Fibroblast of the conjunctiva (primary cell): ENCODE measurements at regions not wholly inside any gene's neighbourhood (a gene's known extent, or its start where the extent isn't known, plus 50 kb on each side); places are given as distances from the start of the nearest gene placed in this dataset.

Experiments
- DNase-seq: peaks from one replicate; pipeline ENCODE4 v3.0.0-alpha.2; 2010; ENCODE audit warnings: low read depth

DNA sequence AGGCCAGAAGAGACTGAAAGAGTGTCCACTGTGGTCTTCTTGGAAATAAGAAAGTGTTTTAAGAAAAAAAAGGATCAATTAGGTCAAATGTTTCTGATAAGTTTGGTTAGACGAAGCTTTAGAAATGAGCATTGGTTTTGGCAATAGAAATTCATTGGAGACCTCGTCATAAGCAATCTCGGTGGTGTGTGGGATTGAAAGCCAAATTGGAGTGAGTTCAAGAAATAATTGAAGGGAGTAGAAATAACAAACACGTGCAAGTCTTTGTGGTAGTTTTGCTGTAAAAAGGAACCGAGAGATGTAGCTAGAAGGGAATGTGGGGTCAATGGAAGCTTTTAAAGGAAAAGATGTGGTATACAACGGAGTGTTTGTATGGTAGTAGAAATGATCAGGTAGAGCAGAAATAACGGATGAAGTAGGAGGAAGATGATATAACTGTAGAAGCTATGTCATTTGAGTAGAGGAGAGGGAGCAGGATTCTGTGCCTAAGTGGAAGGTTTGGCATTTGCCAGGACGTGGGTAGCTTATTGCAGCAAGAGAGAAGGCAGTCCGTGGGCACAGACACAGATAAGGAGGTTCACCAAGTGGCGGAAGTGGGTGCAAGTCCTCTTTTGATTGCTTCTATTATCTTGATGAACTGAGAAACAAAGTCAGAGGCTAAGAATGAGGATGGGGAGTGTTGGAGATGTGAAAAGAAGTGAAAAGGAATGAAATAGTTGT lies 146.2 kb downstream of the DACT1 start:
- no peak for DNase-seq

DNA sequence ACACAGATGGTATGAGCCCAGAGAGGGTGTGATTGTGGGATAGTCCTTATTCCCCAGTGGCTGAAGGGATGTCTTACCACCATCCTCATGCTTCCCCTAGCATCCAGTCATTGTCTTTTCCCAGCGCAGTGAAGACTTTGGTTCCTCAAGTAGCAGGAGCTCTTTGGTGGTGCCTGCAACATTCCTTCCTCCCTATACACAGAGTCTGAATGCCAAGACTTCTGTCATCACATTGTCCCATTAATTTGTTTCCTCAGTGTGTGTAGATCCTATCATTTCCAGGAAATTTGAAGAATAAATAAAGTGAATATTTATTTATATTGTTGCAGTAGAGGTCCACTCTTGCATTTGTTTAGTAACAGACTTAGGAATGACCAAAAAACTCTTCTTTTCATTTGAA lies 147.2 kb downstream of the DACT1 start:
- no peak for DNase-seq

DNA sequence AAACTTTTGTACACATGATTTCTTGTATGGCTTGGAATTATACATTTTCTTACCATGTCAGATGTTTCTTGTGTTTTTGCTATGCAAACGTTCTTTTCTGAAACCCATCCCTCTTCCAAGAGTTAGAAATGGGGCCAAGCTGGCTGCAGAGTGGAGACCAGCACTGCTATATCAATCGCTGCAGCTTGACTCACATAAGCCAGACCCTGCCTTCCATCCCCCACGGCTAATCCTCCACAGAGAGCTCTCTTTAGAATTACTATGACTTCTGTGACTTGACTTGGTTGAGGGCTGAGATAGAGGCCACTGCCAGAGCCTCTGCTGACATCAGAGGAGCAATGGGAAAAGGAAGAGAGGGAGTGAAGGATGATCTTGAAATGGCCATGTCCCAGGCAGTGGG lies 147.9 kb downstream of the DACT1 start:
- DNase-seq, result no peak

DNA sequence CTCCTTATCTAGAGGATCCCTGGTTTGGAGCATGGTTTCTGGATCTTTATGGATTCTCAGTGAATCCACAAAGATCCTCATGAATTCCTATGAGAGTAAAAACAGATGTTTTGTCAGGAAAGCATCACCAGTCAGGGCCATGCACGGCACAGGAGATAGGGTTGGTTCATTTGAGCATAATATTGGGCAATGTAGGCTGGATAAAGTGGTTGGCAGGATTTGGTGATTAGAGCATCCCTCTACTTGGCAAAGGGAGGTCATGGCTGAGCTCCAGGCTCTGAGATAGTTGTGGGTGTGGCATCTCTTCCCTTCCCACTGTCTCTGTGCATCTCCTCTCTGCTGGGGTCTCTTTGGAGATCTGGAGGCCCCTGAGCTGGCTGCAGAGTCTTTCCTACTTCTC lies 149.8 kb downstream of the DACT1 start:
- no peak for DNase-seq

DNA sequence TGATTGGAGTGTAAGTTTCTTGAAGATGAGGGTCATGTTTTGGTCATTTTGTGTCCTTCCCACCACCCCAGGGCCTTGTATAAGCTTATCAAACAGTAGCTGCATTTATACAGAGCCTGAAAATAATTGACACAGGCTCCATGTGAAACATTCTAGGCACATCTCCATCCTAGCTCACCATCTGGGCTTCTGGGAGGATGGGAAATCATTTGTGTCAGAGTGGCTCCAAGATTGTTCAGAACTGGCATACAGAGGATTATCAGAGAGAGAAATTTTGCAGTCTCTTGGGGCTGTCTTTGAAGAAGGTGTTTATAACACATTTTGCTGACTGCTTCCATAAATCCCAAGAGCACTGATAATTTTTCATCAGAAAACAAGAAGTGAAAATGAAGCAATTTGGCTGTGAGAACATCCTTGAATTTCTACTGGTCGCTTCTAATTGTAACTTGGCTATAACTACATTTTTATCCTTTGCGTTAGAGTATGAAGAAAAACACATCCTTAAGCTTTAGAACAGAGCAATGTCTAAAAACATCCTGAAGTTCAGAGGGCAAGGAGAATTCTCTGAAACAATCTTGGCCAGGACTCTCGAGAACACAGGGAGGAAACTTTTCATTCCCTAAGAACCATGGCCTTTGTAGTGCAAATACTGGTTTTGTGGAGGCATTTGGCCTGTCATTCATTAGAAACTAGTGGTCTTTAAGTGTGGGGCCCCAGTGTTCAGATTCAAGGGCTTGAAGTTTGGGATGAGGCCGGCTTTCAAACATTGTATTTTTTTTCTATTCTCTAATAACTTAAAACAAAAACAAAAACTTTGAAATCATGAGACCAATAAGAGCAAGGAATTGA lies 151.1 kb downstream of the DACT1 start:
- DNase-seq, result no peak

DNA sequence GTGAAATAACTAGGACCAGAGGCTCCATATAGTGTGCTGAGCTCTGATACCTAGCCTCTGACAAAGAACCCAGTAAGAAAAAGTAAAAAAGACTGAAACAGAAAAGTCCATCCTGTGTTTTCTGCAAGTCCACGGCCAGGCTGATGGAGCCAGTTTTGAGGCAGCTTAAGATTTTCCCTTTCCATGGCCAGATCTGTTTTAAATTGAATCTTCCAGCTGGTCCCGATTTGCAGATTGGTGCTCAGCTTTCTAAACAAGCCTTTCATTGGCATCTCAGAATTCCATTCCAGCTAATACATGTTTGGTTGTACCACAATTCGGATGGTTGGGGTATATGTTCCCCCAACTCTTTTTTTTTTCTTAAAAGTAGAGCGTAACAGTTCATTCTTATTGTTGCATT lies 152.0 kb downstream of the DACT1 start:
- no peak for DNase-seq

DNA sequence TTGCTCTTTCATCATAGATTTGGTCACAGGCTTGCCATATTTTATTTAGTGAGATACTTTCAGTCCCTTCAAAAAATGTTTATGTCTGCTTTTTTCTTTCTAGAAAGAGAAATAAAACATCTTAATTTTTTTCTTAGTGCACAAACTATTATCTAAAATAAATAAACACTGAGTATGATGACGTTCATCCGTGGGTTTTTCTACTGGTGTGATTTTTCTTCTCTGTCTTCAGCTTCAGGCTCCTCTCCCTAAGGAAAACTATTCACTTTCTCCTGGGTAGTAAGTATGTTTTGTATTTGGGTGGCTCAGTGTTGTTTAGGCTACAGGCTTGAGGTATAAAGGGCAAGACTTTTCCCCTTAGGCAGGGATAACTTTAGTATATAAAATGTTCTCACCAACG lies 154.7 kb downstream of the DACT1 start:
- DNase-seq, result no peak

DNA sequence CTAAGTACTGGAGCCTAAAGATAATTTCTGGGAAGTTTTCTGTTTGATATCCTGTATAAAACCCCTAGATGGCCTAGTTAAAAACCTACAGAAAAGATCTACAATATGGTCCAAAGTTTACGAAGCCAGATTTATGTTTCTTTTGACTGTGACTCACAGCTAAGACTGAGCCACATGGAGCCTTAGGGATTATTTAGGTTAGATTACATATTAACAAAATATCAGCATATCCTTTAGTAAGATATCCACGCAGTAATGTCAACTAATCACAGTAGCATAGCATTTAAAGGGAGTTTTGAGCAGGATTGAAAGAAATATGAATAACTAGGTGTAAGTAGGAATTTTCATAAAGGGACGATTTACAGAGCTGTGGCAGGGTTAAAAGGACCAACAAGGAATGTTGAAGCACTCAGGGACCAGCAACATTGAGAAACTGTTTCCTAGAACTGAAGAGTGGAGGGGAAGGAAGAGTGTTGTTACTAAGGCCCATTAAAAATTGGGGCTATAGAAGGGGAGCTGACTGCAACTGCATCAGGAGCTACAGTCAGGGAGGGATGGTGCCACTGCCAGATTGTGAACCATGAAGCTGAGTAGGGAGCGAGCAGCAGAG lies 155.5 kb downstream of the DACT1 start:
- DNase-seq, result no peak

DNA sequence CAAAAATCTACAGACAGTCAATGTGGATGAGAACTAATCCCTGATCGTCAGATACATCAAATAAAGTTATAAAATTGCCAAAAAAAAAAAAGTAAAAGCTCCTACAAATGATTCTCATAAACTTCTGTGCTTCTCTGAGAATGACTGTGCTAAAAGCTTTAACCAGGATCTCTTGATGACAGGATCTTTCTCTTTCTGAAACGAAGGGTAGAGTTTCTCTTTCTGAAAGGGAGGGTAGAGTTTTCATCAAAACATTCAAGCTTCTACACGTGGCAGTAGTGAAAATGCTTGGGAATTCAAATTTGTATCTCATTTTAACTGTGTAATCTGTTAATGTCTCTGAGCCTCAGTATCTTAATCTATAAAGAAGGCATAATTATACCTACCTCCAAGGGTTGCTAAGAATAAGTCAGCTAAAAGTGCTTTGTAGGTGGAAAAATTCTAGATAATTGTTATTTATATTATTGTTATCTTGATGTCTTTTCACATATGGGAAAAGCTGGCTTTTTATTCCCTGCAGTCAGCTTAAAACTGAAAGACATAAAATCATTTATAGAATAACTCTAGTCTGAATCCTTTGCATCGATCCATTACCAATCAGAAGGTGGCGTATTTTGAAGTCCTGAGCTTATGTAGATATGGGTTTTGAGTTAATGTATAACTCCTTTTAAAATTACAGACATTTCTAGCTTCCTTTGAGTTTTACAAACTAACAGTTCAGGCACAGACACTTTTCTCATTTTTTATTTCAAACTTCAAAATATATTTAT lies 157.4 kb downstream of the DACT1 start:
- no peak for DNase-seq

DNA sequence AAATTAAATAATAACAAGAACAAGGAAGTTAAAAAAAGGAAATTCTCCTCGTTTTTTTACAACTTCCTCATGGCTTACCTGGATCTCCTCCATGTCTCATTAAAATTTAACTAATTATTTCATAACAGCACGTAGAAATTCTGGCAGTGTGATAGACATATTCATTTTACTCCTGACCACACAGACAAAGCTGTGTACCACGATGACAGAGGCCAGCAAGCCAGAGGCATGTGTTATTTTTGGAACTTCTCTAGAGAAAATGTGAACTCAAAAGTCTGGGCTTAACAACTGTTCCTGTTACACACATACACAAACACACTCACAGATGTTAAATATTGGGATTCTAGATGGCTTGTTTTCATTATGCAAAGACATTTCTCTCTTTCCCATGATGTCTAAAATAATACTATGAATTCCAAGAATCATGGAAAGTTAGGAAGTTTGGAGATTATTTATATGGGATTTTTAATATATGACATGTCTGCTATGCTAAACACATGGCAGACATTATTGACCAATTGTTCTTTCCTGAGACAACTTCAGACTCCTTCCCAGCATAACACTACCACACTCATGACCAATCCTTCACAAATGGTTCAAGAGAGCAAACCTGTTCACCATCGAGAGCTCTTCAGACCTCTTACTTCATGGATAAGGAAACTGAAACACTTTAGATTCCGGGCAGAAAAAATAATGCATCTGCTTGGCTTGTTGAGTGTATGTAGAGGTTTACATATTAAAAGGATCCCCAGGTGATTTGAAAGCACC lies 158.7 kb downstream of the DACT1 start:
- DNase-seq, result no peak

DNA sequence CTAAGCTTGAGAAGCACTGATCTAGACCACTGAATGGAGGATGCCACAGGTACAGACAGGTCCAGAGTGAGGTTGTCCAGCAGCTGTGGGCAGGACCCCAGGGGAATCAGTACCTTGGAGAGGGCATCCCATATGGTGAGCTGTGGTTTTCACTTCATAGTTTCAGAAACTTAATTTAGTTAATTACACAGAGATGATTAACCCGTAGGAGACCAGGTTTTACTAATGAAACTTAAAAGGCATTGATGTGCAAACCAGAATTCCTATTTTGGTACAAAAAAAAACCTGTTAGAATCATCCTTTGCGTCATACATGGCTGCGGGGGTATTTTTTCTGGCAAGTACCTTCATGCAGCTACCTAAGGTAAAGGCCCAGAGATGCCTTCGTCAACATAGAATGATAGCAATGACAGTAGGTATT lies 159.3 kb downstream of the DACT1 start:
- DNase-seq, result no peak

DNA sequence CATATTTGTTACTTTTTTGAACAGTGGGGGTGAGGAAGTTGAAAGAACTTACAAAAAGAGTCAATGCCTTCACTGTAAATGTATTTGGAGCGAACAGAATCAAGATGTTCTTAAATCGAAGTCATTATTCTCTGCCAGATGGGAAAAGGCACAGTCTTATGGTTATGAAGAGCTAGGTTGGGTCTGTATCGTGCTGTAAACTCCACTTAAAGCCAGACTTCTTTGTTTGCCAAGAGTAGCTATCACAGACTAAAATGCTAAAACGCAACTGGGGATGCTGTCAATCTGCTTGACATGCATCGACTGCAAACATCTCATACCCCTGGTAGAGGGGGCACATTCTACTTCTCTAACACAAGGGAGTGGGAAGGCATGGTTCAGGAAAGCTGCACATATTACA lies 160.4 kb downstream of the DACT1 start:
- no peak for DNase-seq

DNA sequence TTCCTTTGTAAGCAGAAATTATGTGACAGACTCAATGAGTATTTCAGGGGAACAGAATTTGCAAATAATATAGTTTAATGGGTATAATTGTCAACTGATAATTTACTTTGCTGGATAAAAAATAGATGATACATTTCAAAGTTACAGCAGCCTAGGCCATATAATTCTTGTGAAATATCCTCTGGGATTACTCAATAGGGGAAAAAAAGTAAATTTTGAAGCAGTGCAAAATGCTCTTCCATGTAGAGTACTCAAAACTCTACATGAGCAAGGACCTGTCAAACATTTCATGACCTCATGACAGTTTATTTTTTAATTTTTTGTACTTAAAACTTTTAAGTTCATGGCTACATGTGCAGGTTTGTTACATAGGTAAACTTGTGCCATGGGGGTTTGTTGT lies 163.3 kb downstream of the DACT1 start:
- DNase-seq, result no peak

DNA sequence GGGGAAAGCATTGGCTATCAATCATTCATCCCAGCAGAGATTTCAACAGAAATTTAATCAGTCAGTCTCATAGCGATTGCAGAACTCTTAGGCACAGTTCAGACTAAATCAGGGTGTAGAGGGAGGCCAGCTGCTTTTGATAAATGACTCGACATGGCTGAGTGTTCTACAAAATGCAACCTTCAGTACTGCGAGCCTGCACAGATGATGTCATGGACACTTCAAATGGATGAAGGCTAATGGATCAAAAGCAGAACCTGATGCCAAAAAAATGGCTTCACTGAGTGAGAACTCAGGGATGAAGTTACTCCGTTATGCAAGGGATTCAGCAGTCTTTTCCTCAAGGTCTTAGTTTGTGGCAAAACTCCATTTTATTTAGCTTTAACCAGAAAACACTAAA lies 167.3 kb downstream of the DACT1 start:
- peak; percentile 72 for DNase-seq

DNA sequence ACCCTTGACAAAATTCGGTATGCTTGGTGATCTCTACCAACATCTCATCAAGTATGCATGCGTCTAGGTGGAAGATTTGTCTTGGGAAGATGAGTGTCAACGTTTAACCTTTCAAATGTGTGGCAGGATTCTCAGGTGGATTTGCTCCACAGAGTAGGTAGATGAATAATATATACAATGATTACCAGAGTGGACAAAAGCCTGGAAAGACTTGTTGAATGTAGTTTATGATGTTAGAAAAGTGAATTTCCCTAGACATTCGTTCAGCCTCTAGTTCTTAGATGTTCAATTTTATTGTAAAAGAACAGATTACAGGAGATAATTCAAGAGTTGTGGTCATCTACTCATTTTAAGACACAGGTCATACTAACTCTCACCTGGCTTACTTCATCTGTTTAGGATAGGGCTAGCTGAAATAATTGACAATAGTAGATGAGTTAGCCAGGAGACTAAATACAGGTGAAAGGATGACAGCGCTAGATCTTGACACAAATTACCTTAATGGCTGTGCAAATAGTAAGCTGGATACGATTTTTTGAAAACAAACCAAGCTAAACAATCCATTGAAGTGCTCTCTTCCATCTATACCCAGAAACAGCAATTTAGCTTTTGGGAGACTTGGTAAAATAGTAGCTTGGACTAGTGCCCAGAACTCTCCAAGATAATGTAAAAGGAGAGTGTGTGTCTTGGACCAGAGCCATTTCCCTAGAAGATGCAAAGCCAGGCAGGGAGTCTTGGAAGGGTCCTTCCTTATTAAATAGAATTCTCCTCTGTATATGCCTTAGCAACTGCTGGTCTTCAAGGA lies 168.0 kb downstream of the DACT1 start:
- no peak for DNase-seq

DNA sequence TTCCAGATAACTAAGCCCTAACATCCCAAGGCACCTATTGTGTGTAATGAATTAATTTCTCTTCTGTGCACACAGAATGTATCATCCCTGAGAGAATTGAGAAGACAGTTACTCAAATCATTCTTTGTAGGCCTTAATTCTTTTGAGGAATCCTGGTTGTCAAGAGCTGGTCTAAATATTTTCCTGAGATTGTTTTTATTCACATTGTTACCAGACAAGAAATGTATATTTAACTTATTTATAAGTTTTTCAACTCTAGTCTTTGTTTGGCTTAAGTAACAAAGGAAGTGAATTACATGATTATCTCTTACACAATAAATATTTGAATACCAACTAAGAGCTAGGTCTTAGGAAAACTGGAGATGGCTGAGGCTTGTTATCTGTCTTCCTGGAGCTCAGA lies 169.4 kb downstream of the DACT1 start:
- DNase-seq, result no peak

DNA sequence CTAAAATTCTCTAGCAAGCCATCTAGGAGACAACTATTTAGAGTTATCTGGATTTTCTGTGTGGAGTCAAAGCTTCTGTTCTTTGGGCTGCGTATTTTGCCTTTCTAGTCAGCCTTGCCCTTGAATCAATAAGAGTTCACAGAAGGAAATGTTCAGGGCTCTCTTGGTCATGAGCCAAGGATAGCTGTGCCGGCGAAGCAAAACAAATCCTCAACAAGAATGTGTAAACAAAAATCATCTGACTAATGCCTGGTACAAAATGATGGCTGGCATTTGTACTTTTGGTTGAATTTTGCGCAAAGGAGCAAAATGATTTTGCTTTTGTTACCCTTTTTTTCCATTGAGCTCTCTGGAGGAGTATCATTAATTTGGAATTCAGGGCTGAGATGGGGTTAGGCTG lies 171.1 kb downstream of the DACT1 start:
- DNase-seq, result peak; percentile 51

DNA sequence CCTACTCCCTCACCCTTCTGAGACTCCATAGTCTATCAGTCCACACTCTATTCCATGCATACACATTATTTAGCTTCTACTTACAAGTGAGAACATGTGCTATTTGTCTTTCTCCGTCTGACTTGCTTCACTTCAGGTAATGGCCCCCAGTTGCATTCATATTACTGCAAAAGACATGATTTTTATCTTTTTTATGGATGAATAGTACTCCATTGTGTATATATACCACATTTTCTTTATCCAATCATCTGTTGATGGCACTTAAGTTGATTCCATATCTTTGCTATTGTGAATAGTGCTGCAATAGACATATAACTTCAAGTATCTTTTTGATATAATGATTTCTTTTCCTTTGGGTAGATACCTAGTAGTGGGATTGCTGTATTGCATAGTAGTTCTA lies 171.8 kb downstream of the DACT1 start:
- DNase-seq, result no peak

DNA sequence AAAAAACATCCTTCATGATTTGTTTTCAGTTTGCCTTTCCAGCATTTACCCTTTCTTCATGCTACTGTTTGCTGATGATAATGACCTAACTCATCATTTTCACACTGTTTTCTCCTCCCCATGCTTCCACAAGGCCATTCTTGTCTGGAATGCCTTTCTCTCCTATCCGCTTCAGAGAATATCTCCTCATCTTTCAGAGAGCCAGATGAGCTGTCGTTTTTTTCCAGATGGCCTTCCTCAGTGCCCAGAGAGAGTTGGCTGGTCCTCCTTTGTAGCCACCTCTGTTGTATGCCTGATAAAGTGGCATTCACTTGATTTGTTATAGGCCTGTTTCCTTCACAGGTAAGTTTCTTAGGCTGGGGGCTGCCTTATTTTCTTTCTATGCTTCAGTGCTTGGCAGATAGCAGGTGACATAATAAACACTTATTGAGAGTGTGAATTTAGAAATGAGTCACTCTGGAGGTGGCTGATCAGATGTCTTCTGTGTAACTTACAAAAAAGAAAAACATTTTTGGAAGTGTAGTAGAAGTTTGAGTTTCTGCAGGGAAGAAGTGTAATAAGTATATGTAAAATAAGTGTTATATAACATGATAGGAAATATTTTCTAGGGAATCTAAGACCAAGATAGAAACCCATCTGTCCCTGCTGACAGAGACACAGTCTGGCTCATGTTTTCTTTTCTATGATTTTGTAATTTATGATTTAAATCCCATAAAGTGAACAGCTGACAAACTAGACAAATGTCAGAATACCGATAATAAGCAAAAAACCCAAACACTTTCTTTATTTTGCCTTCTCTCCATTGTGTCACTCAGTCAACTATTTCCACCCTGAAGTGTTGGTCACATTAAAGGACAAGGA lies 174.5 kb downstream of the DACT1 start:
- no peak for DNase-seq

DNA sequence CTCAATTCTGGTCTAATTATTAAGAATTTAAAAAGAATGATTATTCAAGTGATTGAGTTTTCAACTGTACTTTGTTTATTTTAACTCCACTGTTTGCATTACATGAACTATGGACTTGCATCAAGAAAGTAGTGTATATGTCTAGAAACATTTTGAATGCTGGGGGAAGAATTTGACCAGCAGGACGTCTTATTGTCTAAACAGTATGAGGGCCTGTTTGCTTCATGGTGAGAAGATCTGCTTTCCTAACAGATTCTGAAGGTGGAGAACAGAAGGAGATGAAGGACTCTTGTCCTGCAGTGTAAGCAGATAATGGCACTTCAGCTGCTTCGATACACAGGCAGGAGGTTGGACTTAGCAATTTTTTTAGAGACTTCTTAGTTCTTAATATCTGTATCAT lies 176.0 kb downstream of the DACT1 start:
- DNase-seq, result no peak
